Neural progenitor cell (in vitro differentiated cells): ENCODE measurements at regions not wholly inside any gene's neighbourhood (a gene's known extent, or its start where the extent isn't known, plus 50 kb on each side); places are given as distances from the start of the nearest gene placed in this dataset.

Source experiments
- EZH2 ChIP-seq: fragments of 200-600 bp; sonication (generic); IDR thresholded peaks from 2 replicates; pipeline ENCODE4 v1.6.1; 2017; ENCODE audit warnings: antibody characterized with exemption, mild to moderate bottlenecking, moderate library complexity
- EZH2phosphoT487 ChIP-seq: fragments of 200-600 bp; sonication (generic); IDR thresholded peaks from 2 replicates; pipeline ENCODE4 v1.6.1; 2017; ENCODE audit warnings: antibody characterized with exemption
- TF ChIP-seq, protein P1 (sequence below): fragments of 200-600 bp; sonication (generic); IDR thresholded peaks from 2 replicates; pipeline ENCODE4 v1.5.1; 2017; ENCODE audit warnings: antibody characterized with exemption, mild to moderate bottlenecking

DNA sequence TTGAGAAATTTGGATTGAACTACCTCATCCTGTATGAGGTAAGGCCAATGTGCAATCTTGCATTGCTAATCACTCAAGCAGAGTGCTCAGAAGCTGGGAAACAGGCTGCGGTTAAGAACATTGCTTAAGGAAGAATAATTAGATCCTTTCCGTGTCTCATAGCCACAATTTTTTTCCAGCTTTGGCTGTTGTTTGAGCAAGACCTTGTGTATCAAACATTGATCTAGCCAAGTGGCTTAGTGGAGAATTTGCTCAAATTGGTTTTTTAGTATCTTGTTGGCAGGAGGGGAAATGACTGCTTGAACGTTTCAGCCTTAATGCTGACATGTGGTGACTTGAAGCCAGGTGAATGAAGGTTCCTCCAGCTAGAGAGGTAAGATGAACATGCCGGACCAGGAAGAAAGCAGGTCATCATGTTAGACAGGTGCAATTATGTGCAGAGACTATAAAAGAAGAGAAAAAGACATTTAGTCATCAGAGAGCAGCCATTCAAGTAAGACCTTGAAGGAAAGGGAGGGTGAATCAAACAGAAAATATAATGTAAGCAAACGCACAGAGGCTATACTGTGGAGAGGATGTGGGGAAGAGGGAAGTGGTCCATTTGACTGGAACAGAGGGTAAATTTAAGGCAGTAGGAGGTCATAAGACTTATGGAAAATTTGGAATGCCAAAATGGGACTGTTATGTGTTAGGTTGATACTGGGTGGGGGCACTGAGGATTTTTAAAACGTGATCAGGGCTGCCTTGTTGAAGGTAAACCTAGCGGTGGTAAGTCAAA, 98.9 kb upstream of the CYP1B1 start:
- TF ChIP-seq, protein P1, sequence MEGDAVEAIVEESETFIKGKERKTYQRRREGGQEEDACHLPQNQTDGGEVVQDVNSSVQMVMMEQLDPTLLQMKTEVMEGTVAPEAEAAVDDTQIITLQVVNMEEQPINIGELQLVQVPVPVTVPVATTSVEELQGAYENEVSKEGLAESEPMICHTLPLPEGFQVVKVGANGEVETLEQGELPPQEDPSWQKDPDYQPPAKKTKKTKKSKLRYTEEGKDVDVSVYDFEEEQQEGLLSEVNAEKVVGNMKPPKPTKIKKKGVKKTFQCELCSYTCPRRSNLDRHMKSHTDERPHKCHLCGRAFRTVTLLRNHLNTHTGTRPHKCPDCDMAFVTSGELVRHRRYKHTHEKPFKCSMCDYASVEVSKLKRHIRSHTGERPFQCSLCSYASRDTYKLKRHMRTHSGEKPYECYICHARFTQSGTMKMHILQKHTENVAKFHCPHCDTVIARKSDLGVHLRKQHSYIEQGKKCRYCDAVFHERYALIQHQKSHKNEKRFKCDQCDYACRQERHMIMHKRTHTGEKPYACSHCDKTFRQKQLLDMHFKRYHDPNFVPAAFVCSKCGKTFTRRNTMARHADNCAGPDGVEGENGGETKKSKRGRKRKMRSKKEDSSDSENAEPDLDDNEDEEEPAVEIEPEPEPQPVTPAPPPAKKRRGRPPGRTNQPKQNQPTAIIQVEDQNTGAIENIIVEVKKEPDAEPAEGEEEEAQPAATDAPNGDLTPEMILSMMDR: no peak
- no peak for TF ChIP-seq EZH2
- no peak for TF ChIP-seq EZH2phosphoT487
